Epithelial cell of esophagus (primary cell): ENCODE measurements at regions not wholly inside any gene's neighbourhood (a gene's known extent, or its start where the extent isn't known, plus 50 kb on each side); places are given as distances from the start of the nearest gene placed in this dataset.

ENCODE experiments used
- DNase-seq: peaks from one replicate; pipeline ENCODE4 v3.0.0; 2010; ENCODE audit warnings: low read depth
- H3K4me3 ChIP-seq: 2 replicates; pipeline ENCODE4 v1.5.1; 2011; ENCODE audit warnings: mild to moderate bottlenecking, low read length, control low read depth
- CTCF ChIP-seq: IDR thresholded peaks from 2 replicates; pipeline ENCODE4 v1.5.1; 2011; ENCODE audit warnings: low read depth, mild to moderate bottlenecking, low read length, control low read depth, inconsistent platforms; ENCODE audit not compliant: insufficient read depth; ENCODE audit errors: missing control alignments

GRCh38 chr21:24823247-24823646 is 784.0 kb downstream of the MRPL39 start:
- no peak overlapping the region for H3K4me3 ChIP-seq
- DNase-seq = no peak
- no peak for TF ChIP-seq CTCF

- no peak overlapping the region for H3K4me3 ChIP-seq
- TF ChIP-seq CTCF = no peak
- DNase-seq = no peak
Observed at GRCh38 chr21:24785033-24785432, 822.2 kb downstream of the MRPL39 start.

GRCh38 chr21:24781146-24781545 is 826.1 kb downstream of the MRPL39 start:
- H3K4me3 ChIP-seq = no peak overlapping the region
- DNase-seq = no peak
- no peak for TF ChIP-seq CTCF

GRCh38 chr21:24759348-24760075 is 847.8 kb downstream of the MRPL39 start:
- DNase-seq = no peak
- TF ChIP-seq CTCF = no peak
- H3K4me3 ChIP-seq = no peak overlapping the region

GRCh38 chr21:24738063-24738462 is 869.2 kb downstream of the MRPL39 start:
- DNase-seq = no peak
- TF ChIP-seq CTCF = no peak
- no peak overlapping the region for H3K4me3 ChIP-seq

GRCh38 chr21:24737296-24737850 is 869.9 kb downstream of the MRPL39 start:
- no peak for TF ChIP-seq CTCF
- no peak for DNase-seq
- H3K4me3 ChIP-seq = no peak overlapping the region

GRCh38 chr21:24730661-24731060 is 876.6 kb downstream of the MRPL39 start:
- TF ChIP-seq CTCF = no peak
- DNase-seq = no peak
- no peak overlapping the region for H3K4me3 ChIP-seq
